HEK293T (cell line): ENCODE measurements at regions not wholly inside any gene's neighbourhood (a gene's known extent, or its start where the extent isn't known, plus 50 kb on each side); places are given as distances from the start of the nearest gene placed in this dataset.
"Not testable (repeated sequence)": the region's sequence is repeated elsewhere in the genome, so short reads cannot be mapped to it uniquely, and the experiment has no call there.

Source experiments
- CTCF ChIA-PET: fragments of 350-600 bp; formaldehyde crosslinking; extraction: SDS; loops from one replicate; lab custom pipeline; 2021; ENCODE audit warnings: antibody characterized with exemption, inconsistent platforms; lab: Yijun Ruan, JAX
- POLR2A ChIA-PET: fragments of 350-600 bp; formaldehyde crosslinking; extraction: SDS; loops from one replicate; lab custom pipeline; 2020; ENCODE audit warnings: antibody characterized with exemption, inconsistent platforms; lab: Yijun Ruan, JAX
- DNase-seq: peaks from one replicate; pipeline ENCODE4 v3.0.0; 2012; ENCODE audit warnings: mixed read lengths; ENCODE audit errors: extremely low spot score
- ARNT ChIP-seq: fragments of 450-650 bp; IDR thresholded peaks from 2 replicates; pipeline ENCODE4 v1.6.1; 2017; ENCODE audit warnings: mild to moderate bottlenecking
- BHLHE40 ChIP-seq: fragments of 450-650 bp; IDR thresholded peaks from 2 replicates; pipeline ENCODE4 v1.6.1; 2016; ENCODE audit warnings: mild to moderate bottlenecking, moderate library complexity, borderline replicate concordance
- CTBP1 ChIP-seq: fragments of 450-650 bp; IDR thresholded peaks from 2 replicates; pipeline ENCODE4 v1.6.1; 2016; ENCODE audit warnings: borderline replicate concordance
- ELF4 ChIP-seq: fragments of 450-650 bp; IDR thresholded peaks from 2 replicates; pipeline ENCODE4 v1.6.1; 2017; ENCODE audit warnings: antibody characterized with exemption
- FOXA1 ChIP-seq: fragments of 450-650 bp; IDR thresholded peaks from 2 replicates; pipeline ENCODE4 v1.6.1; 2016; ENCODE audit warnings: mild to moderate bottlenecking
- FOXK2 ChIP-seq: fragments of 450-650 bp; IDR thresholded peaks from 2 replicates; pipeline ENCODE4 v1.6.1; 2016; ENCODE audit warnings: mild to moderate bottlenecking
- FOXM1 ChIP-seq: fragments of 450-650 bp; IDR thresholded peaks from 2 replicates; pipeline ENCODE4 v1.6.1; 2017; ENCODE audit warnings: mild to moderate bottlenecking, borderline replicate concordance
- HDGF ChIP-seq: fragments of 450-650 bp; IDR thresholded peaks from 2 replicates; pipeline ENCODE4 v1.6.1; 2017; ENCODE audit warnings: antibody characterized with exemption, borderline replicate concordance
- L3MBTL2 ChIP-seq: fragments of 450-650 bp; conservative IDR thresholded peaks from 2 replicates; pipeline ENCODE4 v1.6.1; 2016; ENCODE audit warnings: mild to moderate bottlenecking
- LEF1 ChIP-seq: fragments of 450-650 bp; IDR thresholded peaks from 2 replicates; pipeline ENCODE4 v1.6.1; 2017; ENCODE audit warnings: mild to moderate bottlenecking, borderline replicate concordance
- NFRKB ChIP-seq: fragments of 450-650 bp; IDR thresholded peaks from 2 replicates; pipeline ENCODE4 v1.6.1; 2016; ENCODE audit warnings: mild to moderate bottlenecking, moderate library complexity
- SP1 ChIP-seq: fragments of 450-650 bp; IDR thresholded peaks from 2 replicates; pipeline ENCODE4 v1.6.1; 2017
- SUZ12 ChIP-seq: fragments of 450-650 bp; IDR thresholded peaks from 2 replicates; pipeline ENCODE4 v1.6.1; 2016; ENCODE audit warnings: mild to moderate bottlenecking
- TARDBP ChIP-seq: fragments of 450-650 bp; IDR thresholded peaks from 2 replicates; pipeline ENCODE4 v1.6.1; 2016
- ZNF384 ChIP-seq: fragments of 450-650 bp; IDR thresholded peaks from 2 replicates; pipeline ENCODE4 v1.6.1; 2016
- TF ChIP-seq, protein P1 (sequence below): fragments of 450-650 bp; IDR thresholded peaks from 2 replicates; pipeline ENCODE4 v1.6.1; 2016

GRCh38 chr18:42328931-42329330, 373.9 kb downstream of the PIK3C3 start:
- TF ChIP-seq NFRKB (no peak), HDGF (no peak), TARDBP (no peak), LEF1 (no peak), ZNF384 (no peak), FOXM1 (no peak)
- TF ChIP-seq, protein P1, sequence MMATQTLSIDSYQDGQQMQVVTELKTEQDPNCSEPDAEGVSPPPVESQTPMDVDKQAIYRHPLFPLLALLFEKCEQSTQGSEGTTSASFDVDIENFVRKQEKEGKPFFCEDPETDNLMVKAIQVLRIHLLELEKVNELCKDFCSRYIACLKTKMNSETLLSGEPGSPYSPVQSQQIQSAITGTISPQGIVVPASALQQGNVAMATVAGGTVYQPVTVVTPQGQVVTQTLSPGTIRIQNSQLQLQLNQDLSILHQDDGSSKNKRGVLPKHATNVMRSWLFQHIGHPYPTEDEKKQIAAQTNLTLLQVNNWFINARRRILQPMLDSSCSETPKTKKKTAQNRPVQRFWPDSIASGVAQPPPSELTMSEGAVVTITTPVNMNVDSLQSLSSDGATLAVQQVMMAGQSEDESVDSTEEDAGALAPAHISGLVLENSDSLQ = no peak
- POLR2A ChIA-PET = no interaction called here
- DNase-seq = no peak
- CTCF ChIA-PET = no interaction called here

DNA sequence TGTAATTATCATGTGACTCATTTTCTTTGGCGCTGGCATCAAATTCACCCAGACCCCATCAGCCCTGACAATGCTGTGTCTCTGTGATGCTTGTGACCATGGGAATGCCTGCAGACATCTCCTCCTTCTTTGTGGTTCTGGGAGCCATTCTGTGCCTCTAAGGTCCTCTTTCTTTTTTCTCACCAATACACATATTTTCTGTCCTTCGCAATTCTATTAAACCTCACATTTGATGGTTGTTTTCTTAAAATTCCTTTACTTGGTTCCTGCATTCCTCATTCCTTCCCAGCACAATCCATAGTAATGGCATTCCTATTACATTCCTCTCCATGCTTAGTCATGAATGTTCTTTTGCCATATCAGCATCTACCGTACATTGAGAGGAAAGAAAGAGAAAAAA, 375.3 kb downstream of the PIK3C3 start:
- DNase-seq = no peak
- TF ChIP-seq FOXM1 = no peak
- TF ChIP-seq L3MBTL2 = no peak
- TF ChIP-seq ARNT = no peak
- no peak for TF ChIP-seq ELF4
- TF ChIP-seq LEF1 = no peak
- TF ChIP-seq FOXA1 = no peak
- ChIA-PET POLR2A (no interaction called here), CTCF (no interaction called here)

DNA sequence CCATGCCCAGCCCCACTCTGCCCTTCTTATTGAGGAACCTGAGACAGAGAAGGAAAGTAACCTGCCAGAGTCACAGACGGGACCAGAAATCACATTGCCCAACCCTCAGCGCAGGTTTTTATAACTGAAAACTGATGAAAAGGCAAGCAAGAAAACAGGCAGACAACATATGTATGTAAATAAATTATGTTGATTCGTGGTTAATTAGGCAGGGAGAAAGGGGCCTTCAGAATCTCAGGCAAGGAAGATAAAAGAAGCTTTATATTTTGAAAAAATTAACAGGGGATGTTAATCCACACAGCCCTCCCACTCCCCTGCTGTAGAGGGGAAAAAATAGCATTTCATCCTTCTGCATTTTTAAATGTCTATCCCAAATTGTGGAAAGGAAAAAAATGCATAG, 378.5 kb downstream of the PIK3C3 start:
- no peak for DNase-seq
- POLR2A ChIA-PET = no interaction called here
- CTCF ChIA-PET = no interaction called here
- no peak for TF ChIP-seq FOXK2
- TF ChIP-seq, protein P1 = no peak
- TF ChIP-seq FOXA1 = no peak
- no peak for TF ChIP-seq SP1
- TF ChIP-seq SUZ12 = no peak
- TF ChIP-seq BHLHE40 = no peak
- TF ChIP-seq HDGF = no peak
- no peak for TF ChIP-seq NFRKB
- no peak for TF ChIP-seq L3MBTL2
- TF ChIP-seq ZNF384 = no peak
- TF ChIP-seq LEF1 = no peak
- no peak for TF ChIP-seq FOXM1
- no peak for TF ChIP-seq ELF4
- no peak for TF ChIP-seq ARNT
- no peak for TF ChIP-seq TARDBP
- TF ChIP-seq CTBP1 = no peak

GRCh38 chr18:42334931-42335330, 379.9 kb downstream of the PIK3C3 start:
- no peak for DNase-seq
- ChIA-PET POLR2A (no interaction called here), CTCF (no interaction called here)
- TF ChIP-seq TARDBP = no peak

- no peak for DNase-seq
- POLR2A ChIA-PET = no interaction called here
- CTCF ChIA-PET = no interaction called here
- TF ChIP-seq FOXA1 = no peak
- TF ChIP-seq ARNT = no peak
- TF ChIP-seq BHLHE40 = no peak
- no peak for TF ChIP-seq HDGF
- no peak for TF ChIP-seq FOXK2
- no peak for TF ChIP-seq TARDBP
- TF ChIP-seq ELF4 = no peak
- TF ChIP-seq, protein P1 = no peak
- no peak for TF ChIP-seq ZNF384
- TF ChIP-seq FOXM1 = no peak
- no peak for TF ChIP-seq LEF1
- no peak for TF ChIP-seq CTBP1
- TF ChIP-seq L3MBTL2 = no peak
- no peak for TF ChIP-seq NFRKB
- TF ChIP-seq SUZ12 = no peak
These were observed 381.1 kb downstream of the PIK3C3 start for GRCh38 chr18:42336139-42336538.

DNA sequence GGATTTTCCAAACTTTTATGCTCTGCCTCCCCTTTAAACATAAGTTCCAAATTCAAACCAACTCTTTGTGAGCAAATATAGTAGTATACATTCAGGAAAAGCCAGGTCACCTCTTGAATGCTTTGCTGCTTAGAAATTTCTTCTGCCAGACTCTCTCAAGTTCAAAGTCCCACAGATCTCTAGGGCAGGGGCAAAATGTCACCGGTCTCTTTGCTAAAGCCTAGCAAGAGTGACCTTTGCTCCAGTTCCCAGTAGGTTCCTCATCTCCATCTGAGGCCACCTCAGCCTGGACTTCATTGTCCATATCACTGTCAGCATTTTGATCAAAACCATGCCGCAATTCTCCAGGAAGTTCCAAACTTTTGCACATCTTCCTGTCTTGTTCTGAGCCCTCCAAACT, 382.3 kb downstream of the PIK3C3 start:
- CTCF ChIA-PET, DNase-seq, POLR2A ChIA-PET: not testable (repeated sequence)

- ChIA-PET CTCF (no interaction called here), POLR2A (no interaction called here)
- TF ChIP-seq ELF4 (no peak), LEF1 (no peak), HDGF (no peak)
- TF ChIP-seq, protein P1 = no peak
- no peak for DNase-seq
These were observed 383.6 kb downstream of the PIK3C3 start for GRCh38 chr18:42338683-42339082.
